H1 (cell line): ENCODE measurements at regions not wholly inside any gene's neighbourhood (a gene's known extent, or its start where the extent isn't known, plus 50 kb on each side); places are given as distances from the start of the nearest gene placed in this dataset.

Experiments
- CTCF ChIA-PET: fragments of 300-600 bp; sonication (Branson Sonifier 250); formaldehyde crosslinking; loops from one replicate; lab custom pipeline; 2021; ENCODE audit not compliant: partially characterized antibody; lab: Charles Lee
- POLR2A ChIA-PET: fragments of 300-600 bp; sonication (Branson Sonifier 250); formaldehyde crosslinking; loops from one replicate; lab custom pipeline; 2021; ENCODE audit warnings: inconsistent platforms; ENCODE audit not compliant: partially characterized antibody; lab: Charles Lee
- DNase-seq, 2 experiments: peaks; one replicate each; pipeline versions ENCODE4 v3.0.0 to v3.0.0-alpha.2; 2010 to 2022; ENCODE audit warnings: low spot score in 2 of 2, low read depth in 1 of 2, mixed read lengths in 1 of 2
- FAIRE-seq: peaks from 2 replicates; lab custom pipeline; 2011; peaks lifted over from hg19 to GRCh38; lab: Jason Lieb, UNC
- H2AFZ ChIP-seq: 2 replicates; pipeline ENCODE4 v1.8.1; 2012; ENCODE audit warnings: low read length, inconsistent platforms
- H2AK5ac ChIP-seq: 2 replicates; pipeline ENCODE4 v1.6.1; 2013; ENCODE audit warnings: low read depth, low read length
- H2BK120ac ChIP-seq: replicated peaks from 2 replicates; pipeline ENCODE3; 2013; ENCODE audit warnings: low read depth, low read length, inconsistent platforms
- H2BK12ac ChIP-seq: 2 replicates; pipeline ENCODE4 v1.6.1; 2013; ENCODE audit warnings: low read depth, low read length
- H2BK15ac ChIP-seq: 2 replicates; pipeline ENCODE4 v1.6.1; 2013; ENCODE audit warnings: low read length
- H2BK20ac ChIP-seq: 2 replicates; pipeline ENCODE4 v1.6.1; 2013; ENCODE audit warnings: low read length
- H2BK5ac ChIP-seq: 2 replicates; pipeline ENCODE4 v1.6.1; 2013; ENCODE audit warnings: low read depth, low read length
- H3K14ac ChIP-seq: 2 replicates; pipeline ENCODE4 v1.6.1; 2013; ENCODE audit warnings: inconsistent platforms; ENCODE audit not compliant: insufficient read length
- H3K18ac ChIP-seq: 2 replicates; pipeline ENCODE4 v1.6.1; 2013; ENCODE audit warnings: low read length; ENCODE audit errors: extremely low read depth
- H3K23ac ChIP-seq: 2 replicates; pipeline ENCODE4 v1.6.1; 2013; ENCODE audit warnings: inconsistent platforms; ENCODE audit not compliant: insufficient read length
- H3K23me2 ChIP-seq: 2 replicates; pipeline ENCODE4 v1.6.1; 2013; ENCODE audit warnings: low read depth, low read length
- H3K27ac ChIP-seq: 2 replicates; pipeline ENCODE4 v1.6.1; 2011; ENCODE audit warnings: low read depth, low read length, inconsistent platforms
- H3K27me3 ChIP-seq, 4 experiments: replicated peaks in 1 of 4; 1 replicate in 1 of 4; 2 replicates in 3 of 4; pipeline versions ENCODE4 v1.6.1 to v1.8.1; 2011 to 2013; ENCODE audit warnings: low read length in 3 of 4, mild to moderate bottlenecking in 3 of 4, inconsistent platforms in 2 of 4, mixed read lengths in 2 of 4, moderate library complexity in 1 of 4; ENCODE audit not compliant: control insufficient read depth in 3 of 4, insufficient read depth in 3 of 4; ENCODE audit errors: extremely low read depth in 1 of 4
- H3K36me3 ChIP-seq, 4 experiments: 2 replicates each; pipeline versions ENCODE4 v1.6.1 to v1.8.1; 2011 to 2013; ENCODE audit warnings: mild to moderate bottlenecking in 4 of 4, low read length in 3 of 4, moderate library complexity in 2 of 4, control low read depth in 1 of 4, inconsistent platforms in 1 of 4; ENCODE audit not compliant: insufficient read depth in 4 of 4, control insufficient read depth in 2 of 4
- H3K4ac ChIP-seq: replicated peaks from 2 replicates; pipeline ENCODE3; 2013; ENCODE audit warnings: low read length, low read depth, mixed read lengths, inconsistent platforms; ENCODE audit not compliant: insufficient read length
- H3K4me1 ChIP-seq, 4 experiments: replicated peaks in 1 of 4; 1 replicate in 1 of 4; 2 replicates in 3 of 4; pipeline versions ENCODE4 v1.6.1 to v1.8.1; 2011 to 2013; ENCODE audit warnings: low read length in 3 of 4, inconsistent platforms in 2 of 4, mixed read lengths in 1 of 4; ENCODE audit not compliant: insufficient read depth in 4 of 4, control insufficient read depth in 3 of 4
- H3K4me2 ChIP-seq, 2 experiments: 2 replicates each; pipeline versions ENCODE4 v1.6.1 to v1.8.1; 2011 to 2013; ENCODE audit warnings: low read depth in 2 of 2, low read length in 2 of 2, control low read depth in 1 of 2, inconsistent platforms in 1 of 2, mild to moderate bottlenecking in 1 of 2; ENCODE audit not compliant: insufficient read depth in 1 of 2
- H3K4me3 ChIP-seq, 4 experiments: fragments of 200-600, 300-600 bp in 1 of 4; sonication (generic), shearing (Covaris generic), sonication (Bioruptor Twin) in 1 of 4; 2 replicates each; pipeline versions ENCODE4 v1.5.1 to v1.8.1; 2011 to 2016; ENCODE audit warnings: low read length in 4 of 4, low read depth in 3 of 4, control low read depth in 2 of 4, inconsistent platforms in 2 of 4, mild to moderate bottlenecking in 2 of 4, mixed read lengths in 1 of 4, moderate library complexity in 1 of 4; ENCODE audit not compliant: insufficient read depth in 2 of 4; ENCODE audit errors: extremely low read depth in 1 of 4
- H3K56ac ChIP-seq: replicated peaks from 2 replicates; pipeline ENCODE3; 2013; ENCODE audit warnings: low read depth, mild to moderate bottlenecking, mixed read lengths, low read length, inconsistent platforms; ENCODE audit not compliant: insufficient read length
- H3K79me1 ChIP-seq: 2 replicates; pipeline ENCODE4 v1.6.1; 2013; ENCODE audit warnings: low read depth, low read length, control low read depth
- H3K79me2 ChIP-seq, 2 experiments: 2 replicates each; pipeline versions ENCODE4 v1.6.1 to v1.8.1; 2012 to 2013; ENCODE audit warnings: low read length in 2 of 2, mild to moderate bottlenecking in 2 of 2, inconsistent platforms in 1 of 2; ENCODE audit not compliant: insufficient read depth in 2 of 2, control insufficient read depth in 1 of 2
- H3K9ac ChIP-seq, 4 experiments: replicated peaks in 1 of 4; 1 replicate in 1 of 4; 2 replicates in 3 of 4; pipeline versions ENCODE4 v1.6.1 to v1.8.1; 2011 to 2013; ENCODE audit warnings: low read depth in 3 of 4, low read length in 3 of 4, control low read depth in 2 of 4, mild to moderate bottlenecking in 2 of 4, moderate library complexity in 2 of 4, inconsistent platforms in 1 of 4; ENCODE audit errors: extremely low read depth in 1 of 4
- H3K9me3 ChIP-seq, 2 experiments: 2 replicates each; pipeline versions ENCODE4 v1.6.1 to v1.8.1; 2012 to 2013; ENCODE audit warnings: mild to moderate bottlenecking in 2 of 2, moderate library complexity in 2 of 2, control low read depth in 1 of 2, inconsistent platforms in 1 of 2, low read depth in 1 of 2, low read length in 1 of 2, mixed read lengths in 1 of 2; ENCODE audit not compliant: insufficient read depth in 2 of 2
- H4K20me1 ChIP-seq, 2 experiments: replicated peaks in 1 of 2; 2 replicates each; pipeline versions ENCODE3 to v1.8.1; 2011 to 2013; ENCODE audit warnings: inconsistent platforms in 2 of 2, low read length in 2 of 2, mild to moderate bottlenecking in 1 of 2; ENCODE audit not compliant: insufficient read depth in 2 of 2, control insufficient read depth in 1 of 2
- H4K5ac ChIP-seq: 2 replicates; pipeline ENCODE4 v1.6.1; 2013; ENCODE audit warnings: low read length, low read depth, mixed read lengths, inconsistent platforms; ENCODE audit not compliant: insufficient read length
- H4K8ac ChIP-seq: 2 replicates; pipeline ENCODE4 v1.8.0; 2013; ENCODE audit warnings: mild to moderate bottlenecking, moderate library complexity, low read length, inconsistent platforms; ENCODE audit not compliant: insufficient read depth; ENCODE audit errors: extremely low read depth
- H4K91ac ChIP-seq: replicated peaks from 2 replicates; pipeline ENCODE3; 2013; ENCODE audit warnings: low read length, mixed read lengths, inconsistent platforms; ENCODE audit not compliant: insufficient read length
- CEBPB ChIP-seq: IDR thresholded peaks from 2 replicates; pipeline ENCODE4 v1.6.1; 2012; ENCODE audit warnings: low read depth, low read length
- CHD2 ChIP-seq: IDR thresholded peaks from 2 replicates; pipeline ENCODE4 v1.6.1; 2012; ENCODE audit warnings: low read length, improper control_type of control experiment
- EP300 ChIP-seq, 2 experiments: IDR thresholded peaks; 1 replicate in 1 of 2; 2 replicates in 1 of 2; pipeline ENCODE4 v1.6.1; 2011 to 2012; ENCODE audit warnings: low read depth in 2 of 2, low read length in 2 of 2, mild to moderate bottlenecking in 2 of 2, borderline replicate concordance in 1 of 2, inconsistent platforms in 1 of 2, moderate library complexity in 1 of 2
- KDM4A ChIP-seq: IDR thresholded peaks from one replicate; pipeline ENCODE4 v1.7.1; 2012; ENCODE audit warnings: low read depth, mild to moderate bottlenecking, moderate library complexity, low read length, inconsistent platforms; ENCODE audit not compliant: severe bottlenecking
- RAD21 ChIP-seq, 2 experiments: IDR thresholded peaks in 1 of 2; conservative IDR thresholded peaks in 1 of 2; 2 replicates each; pipeline ENCODE4 v1.6.1; 2011; ENCODE audit warnings: low read depth in 2 of 2, low read length in 2 of 2, improper control_type of control experiment in 1 of 2, inconsistent platforms in 1 of 2, mild to moderate bottlenecking in 1 of 2, moderate library complexity in 1 of 2
- SP2 ChIP-seq: IDR thresholded peaks from 2 replicates; pipeline ENCODE4 v1.6.1; 2012; ENCODE audit warnings: mild to moderate bottlenecking, low read length, inconsistent platforms
- TAF7 ChIP-seq: optimal IDR thresholded peaks from 2 replicates; pipeline ENCODE3; 2011; ENCODE audit warnings: low read depth, mild to moderate bottlenecking, inconsistent platforms, low read length, moderate library complexity, borderline replicate concordance
- TCF12 ChIP-seq: IDR thresholded peaks from 2 replicates; pipeline ENCODE4 v1.6.1; 2011; ENCODE audit warnings: low read depth, mild to moderate bottlenecking, low read length
- WGBS, 2 experiments: shearing (Covaris generic) in 1 of 2; methylation state at CpG; one replicate each; pipeline versions ENCODE4 v1.1.6 to v1.1.7; 2013 to 2015; ENCODE audit warnings: low lambda C conversion rate in 2 of 2, mixed read lengths in 2 of 2, inconsistent platforms in 1 of 2, low coverage in 1 of 2, missing lambda C conversion rate in 1 of 2; ENCODE audit not compliant: insufficient replicate concordance in 2 of 2, insufficient coverage in 1 of 2, insufficient read length in 1 of 2; ENCODE audit errors: extremely low coverage in 1 of 2, missing lambda C conversion rate in 1 of 2; 5-methylcytosine and 5-hydroxymethylcytosine counted together

DNA sequence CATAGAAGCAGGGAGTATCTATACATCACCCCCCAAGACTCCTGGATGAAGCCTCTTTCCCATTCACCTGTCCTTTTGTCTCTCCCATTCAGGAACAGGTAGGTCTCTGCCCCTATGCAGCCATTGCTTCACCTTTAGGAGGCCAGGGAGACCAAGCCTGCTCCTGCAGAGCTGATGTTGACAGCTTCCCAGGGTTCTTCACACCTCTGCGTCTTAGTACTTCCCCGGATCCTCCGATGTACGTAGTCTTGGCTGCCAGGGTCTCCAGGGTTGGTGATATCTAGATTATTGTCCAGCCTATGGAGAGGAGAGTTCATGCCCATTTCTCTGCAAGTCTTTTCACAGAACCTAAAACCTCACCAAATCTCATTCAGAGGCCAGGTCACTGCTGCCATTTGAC is 365.7 kb upstream of the KLF6 start:
- Histone ChIP-seq H3K79me1 (no peaks in the 10 kb centered on the region), H3K4ac (no peak overlapping the region), H2BK5ac (no peak overlapping the region), H3K23me2 (no peaks in the 10 kb centered on the region), H3K9me3 (no peaks in the 10 kb centered on the region), H3K27ac (no peak overlapping the region), H3K79me2 (no peaks in the 10 kb centered on the region), H3K23ac (no peak overlapping the region), H2AFZ (0 out of 2 replicates have a peak overlapping the region, but pooled peaks have one; percentile 32), H4K8ac (no peak overlapping the region), H2AK5ac (no peak overlapping the region), H3K4me1 (no peaks in the 10 kb centered on the region), H3K27me3 (no peaks in the 10 kb centered on the region), H3K36me3 (no peaks in the 10 kb centered on the region), H4K5ac (no peak overlapping the region), H4K20me1 (no peaks in the 10 kb centered on the region), H2BK12ac (0 out of 2 replicates have a peak overlapping the region, but pooled peaks have one; percentile 3), H3K14ac (no peak overlapping the region), H3K9ac (no peak overlapping the region), H3K18ac (no peak overlapping the region), H2BK120ac (no peak overlapping the region), H3K4me2 (no peak overlapping the region), H3K56ac (no peak overlapping the region), H4K91ac (no peak overlapping the region), H2BK15ac (no peak overlapping the region), H2BK20ac (no peak overlapping the region), H3K4me3 (no peak overlapping the region)
- 96% methylated on average over 4 of the region's 4 CpGs; no CpG with 5 or more reads in 1 of the 2 experiments for WGBS, 2 experiments
- POLR2A ChIA-PET: interaction anchor here (1.4 kb wide), 1 partner anchor 365 kb away, joined by 4 read pairs; the partner anchor contains the start of gene KLF6
- DNase-seq: no peak
- FAIRE-seq: no peak
- CTCF ChIA-PET: interaction anchor here (1.3 to 2.8 kb wide), 3 partner anchors 8 to 15 kb away, joined by 3 to 12 read pairs (median 8); no protein-coding TSS in a partner anchor
- TF ChIP-seq TCF12 (no peak), SP2 (no peak), CHD2 (no peak), EP300 (IDR thresholded peaks at IDR 0.05; ENCODE audit: borderline replicate concordance in 1 of 2, low read depth in 2 of 2, low read length in 2 of 2) (no peak), CEBPB (no peak), TAF7 (no peak), RAD21 (IDR thresholded peaks at IDR 0.05 in 1 of 2, conservative IDR thresholded peaks at IDR 0.05 in 1 of 2; ENCODE audit: low read depth in 2 of 2, low read length in 2 of 2) (no peak), KDM4A (no peak)
